NCI-H2107 treated with DMSO at 0.1 percent for 48 hours (cell line): ENCODE measurements at regions not wholly inside any gene's neighbourhood (a gene's known extent, or its start where the extent isn't known, plus 50 kb on each side); places are given as distances from the start of the nearest gene placed in this dataset.

Experiments
- DNase-seq: peaks from one replicate; lab custom pipeline; 2025; ENCODE audit not compliant: unreplicated experiment; lab: John Stamatoyannopoulos, UW

DNA sequence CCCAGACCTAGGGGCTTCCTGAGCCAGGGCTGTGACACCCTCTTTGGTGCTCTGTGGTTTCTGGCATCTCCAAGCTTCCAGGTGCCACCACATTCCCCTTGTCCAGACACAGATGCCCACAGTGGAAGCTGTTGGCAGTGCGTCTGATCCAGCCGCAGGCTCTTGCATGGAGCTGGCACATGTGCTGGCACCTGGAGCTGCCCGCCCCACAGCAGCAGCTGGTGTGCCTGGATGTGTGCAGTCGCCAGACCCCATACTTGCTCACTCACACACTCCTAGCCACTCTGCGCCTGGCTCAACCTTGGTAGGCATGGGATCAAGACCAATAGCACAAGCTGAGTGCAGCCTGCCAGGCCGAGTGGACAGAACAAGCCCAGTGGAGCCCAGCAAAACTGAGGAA, 106.5 kb downstream of the LYZL1 start:
- no peak for DNase-seq

GRCh38 chr10:29397221-29397620, 108.4 kb downstream of the LYZL1 start:
- no peak for DNase-seq

DNA sequence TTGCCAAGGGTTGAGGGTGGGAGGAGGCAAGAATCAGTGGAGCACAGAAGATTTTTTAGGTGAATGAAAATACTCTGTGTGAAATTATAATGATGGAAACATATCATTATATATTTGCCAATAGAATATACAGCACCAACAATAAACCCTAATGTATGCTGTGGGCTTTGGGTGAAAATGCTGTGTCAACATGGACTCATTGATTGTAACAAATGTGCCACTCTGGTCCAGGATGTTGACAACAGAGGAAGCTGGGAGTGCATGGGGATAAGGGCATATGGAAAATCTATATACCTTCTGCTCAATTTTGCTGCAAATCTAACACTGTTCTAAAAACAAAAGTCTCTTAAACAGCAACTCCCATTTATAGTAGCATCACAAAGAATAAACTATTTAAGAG, 114.3 kb downstream of the LYZL1 start:
- DNase-seq, result no peak

DNA sequence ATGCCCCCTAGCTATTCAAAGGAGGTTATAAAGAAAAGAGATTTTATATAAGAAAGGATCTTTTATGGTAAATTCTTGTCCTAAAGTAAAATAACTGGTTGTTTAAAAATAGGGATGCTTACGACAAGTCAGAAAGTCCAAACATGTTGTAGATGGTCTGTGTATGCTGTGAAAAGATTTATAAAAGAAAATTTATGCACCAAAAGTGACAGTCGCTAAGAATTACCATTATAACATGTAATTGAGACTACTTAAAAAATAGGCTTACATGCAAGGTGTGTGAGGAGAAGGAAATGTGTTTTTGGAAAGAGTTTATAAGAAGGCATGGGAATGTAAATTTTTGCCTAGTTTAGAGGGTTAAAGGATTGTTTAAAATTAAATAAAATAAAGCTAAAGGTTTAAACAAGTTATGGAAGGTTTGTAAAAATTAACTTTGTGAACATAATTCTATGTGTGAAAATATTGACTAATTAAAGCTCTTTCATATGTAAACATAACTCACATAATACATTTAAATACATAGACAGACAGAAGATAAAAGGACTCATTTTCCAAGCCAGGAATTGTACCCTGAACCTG, 118.5 kb downstream of the LYZL1 start:
- no peak for DNase-seq
